Common myeloid progenitor, CD34-positive (primary cell): ENCODE measurements at regions not wholly inside any gene's neighbourhood (a gene's known extent, or its start where the extent isn't known, plus 50 kb on each side); places are given as distances from the start of the nearest gene placed in this dataset.
A peak's percentile ranks its signal among the peaks of the same experiment; 100 is the strongest.

ENCODE experiments used
- CTCF ChIA-PET: fragments of 350-600 bp; sonication (Branson Sonifier 250); formaldehyde crosslinking; loops from one replicate; lab custom pipeline; 2021; ENCODE audit warnings: antibody characterized with exemption; lab: Charles Lee
- POLR2A ChIA-PET: fragments of 350-600 bp; sonication (Branson Sonifier 250); formaldehyde crosslinking; loops from one replicate; lab custom pipeline; 2021; ENCODE audit warnings: antibody characterized with exemption; lab: Charles Lee
- DNase-seq, 3 donors: peaks; one replicate each; pipeline versions ENCODE4 v3.0.0 to v3.0.0-alpha.2; 2013
- H3K27ac ChIP-seq, 2 experiments: 1 replicate in 1 of 2; 2 replicates in 1 of 2; pipeline ENCODE4 v1.7.0; 2013; ENCODE audit warnings: inconsistent platforms in 2 of 2, low read length in 2 of 2, mild to moderate bottlenecking in 2 of 2, low read depth in 1 of 2, moderate library complexity in 1 of 2; ENCODE audit not compliant: severe bottlenecking in 2 of 2, insufficient read depth in 1 of 2, poor library complexity in 1 of 2
- H3K27me3 ChIP-seq, 5 experiments: replicated peaks in 2 of 5; 1 replicate in 3 of 5; 2 replicates in 2 of 5; pipeline versions ENCODE4 v1.6.1 to v1.7.0; 2013; ENCODE audit warnings: low read length in 4 of 5, mild to moderate bottlenecking in 2 of 5, moderate library complexity in 2 of 5, inconsistent platforms in 1 of 5; ENCODE audit not compliant: insufficient read depth in 5 of 5, control insufficient read depth in 4 of 5
- H3K36me3 ChIP-seq, 4 experiments: 1 replicate in 2 of 4; 2 replicates in 2 of 4; pipeline versions ENCODE4 v1.6.1 to v1.7.0; 2013; ENCODE audit warnings: low read length in 3 of 4, control low read depth in 1 of 4, mild to moderate bottlenecking in 1 of 4; ENCODE audit not compliant: control insufficient read depth in 4 of 4, insufficient read depth in 4 of 4
- H3K4me1 ChIP-seq, 4 experiments: 1 replicate in 3 of 4; 2 replicates in 1 of 4; pipeline versions ENCODE4 v1.6.1 to v1.7.1; 2013; ENCODE audit warnings: low read length in 3 of 4, mild to moderate bottlenecking in 3 of 4, control low read depth in 1 of 4, inconsistent platforms in 1 of 4, moderate library complexity in 1 of 4; ENCODE audit not compliant: control insufficient read depth in 4 of 4, insufficient read depth in 4 of 4; ENCODE audit errors: control extremely low read depth in 1 of 4
- H3K4me3 ChIP-seq, 7 experiments: 1 replicate in 4 of 7; 2 replicates in 3 of 7; pipeline versions ENCODE4 v1.5.1 to v1.7.0; 2013; ENCODE audit warnings: mild to moderate bottlenecking in 7 of 7, low read length in 6 of 7, moderate library complexity in 6 of 7, inconsistent platforms in 2 of 7, low read depth in 2 of 7, control low read depth in 1 of 7; ENCODE audit not compliant: insufficient read depth in 4 of 7, control insufficient read depth in 1 of 7; ENCODE audit errors: extremely low read depth in 1 of 7
- H3K9me3 ChIP-seq, 5 experiments: 1 replicate in 4 of 5; 2 replicates in 1 of 5; pipeline versions ENCODE4 v1.6.1 to v1.7.1; 2013; ENCODE audit warnings: low read length in 4 of 5, mild to moderate bottlenecking in 2 of 5, inconsistent platforms in 1 of 5, low read depth in 1 of 5, moderate library complexity in 1 of 5; ENCODE audit not compliant: control insufficient read depth in 4 of 5, insufficient read depth in 2 of 5; ENCODE audit errors: control extremely low read depth in 1 of 5
- WGBS: methylation state at CpG from one replicate; pipeline ENCODE4 v1.1.5; 2013; ENCODE audit not compliant: insufficient coverage; 5-methylcytosine and 5-hydroxymethylcytosine counted together

DNA sequence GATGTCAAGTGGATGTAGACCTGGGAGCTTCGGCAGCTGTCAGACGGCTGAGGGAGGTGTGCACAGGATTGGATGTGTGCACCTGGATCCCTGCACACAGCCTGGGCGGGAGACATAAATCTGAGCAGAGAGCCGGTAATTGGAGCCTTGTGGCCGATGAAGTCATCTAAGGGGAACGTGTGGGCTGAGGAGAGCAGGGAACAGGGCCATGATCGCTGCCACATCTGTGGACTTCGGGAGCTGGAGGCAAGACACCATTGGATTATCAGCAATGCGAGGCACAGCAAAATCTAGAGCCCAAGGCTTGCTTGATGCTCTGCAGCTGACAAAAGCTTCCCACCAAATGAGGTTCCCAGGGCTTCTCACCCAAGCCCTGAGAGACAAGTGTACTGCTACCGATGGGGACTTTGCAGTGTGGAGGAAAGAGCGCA, 147.7 kb downstream of the PTPN20 start:
- 89% methylated on average over 11 of the region's 11 CpGs for WGBS
- Histone ChIP-seq H3K27ac (no peak overlapping the region), H3K27me3 (peaks cover 0 to 7% (median 0%) of the 10 kb centered on the region in 5 experiments), H3K4me1 (peaks cover 0 to 6% (median 1%) of the 10 kb centered on the region in 4 experiments), H3K9me3 (no peaks in the 10 kb centered on the region), H3K36me3 (no peaks in the 10 kb centered on the region), H3K4me3 (no peak overlapping the region)
- CTCF ChIA-PET: interaction anchor here (0.9 to 1.2 kb wide), 3 partner anchors 14 to 253 kb away, joined by 3 to 4 read pairs (median 3); no protein-coding TSS in a partner anchor
- DNase-seq: no peak
- POLR2A ChIA-PET: no interaction called here

DNA sequence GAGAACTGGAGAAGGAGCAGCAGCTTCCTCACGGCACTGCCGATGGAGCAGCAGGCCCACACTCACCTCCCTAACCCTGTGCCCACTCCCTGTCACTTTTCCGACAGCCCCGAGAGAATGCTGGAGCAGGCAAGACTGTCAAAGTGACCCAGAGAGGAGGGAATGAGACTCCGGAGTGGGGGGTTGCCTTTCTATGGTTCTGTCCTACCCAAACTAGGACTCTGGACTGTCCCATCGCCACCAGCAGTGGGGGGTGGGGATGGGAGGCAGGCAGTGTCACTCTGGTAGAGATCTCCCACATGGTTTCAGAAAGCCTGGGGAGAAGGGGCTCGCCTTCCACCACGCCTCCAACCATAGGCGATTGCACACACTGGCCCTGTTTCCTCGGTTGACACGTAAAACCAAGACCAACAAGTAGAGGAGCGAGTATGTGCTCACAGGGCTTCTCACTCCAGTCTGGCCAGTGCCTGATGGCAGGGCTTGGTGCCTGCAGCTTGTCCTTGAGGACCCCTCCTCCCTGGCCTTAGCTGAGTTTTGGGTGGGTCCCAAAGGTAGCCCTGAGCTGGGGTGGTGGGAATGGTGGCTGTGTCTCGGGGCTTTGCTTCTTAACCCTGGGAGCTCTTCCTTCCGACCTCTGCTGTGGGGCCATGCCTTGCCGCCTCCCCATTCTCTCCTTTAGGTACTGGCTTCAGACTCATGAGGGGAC, 148.5 kb downstream of the PTPN20 start:
- Histone ChIP-seq H3K36me3 (no peaks in the 10 kb centered on the region), H3K9me3 (no peaks in the 10 kb centered on the region), H3K27ac (no peak overlapping the region), H3K4me3 (no peak overlapping the region), H3K27me3 (peaks cover 0 to 7% (median 0%) of the 10 kb centered on the region in 5 experiments), H3K4me1 (peaks cover 0 to 6% (median 1%) of the 10 kb centered on the region in 4 experiments)
- ChIA-PET CTCF (interaction anchor here (0.7 to 1.7 kb wide), 7 partner anchors 11 to 252 kb away, joined by 3 to 10 read pairs (median 4); no protein-coding TSS in a partner anchor), POLR2A (no interaction called here)
- WGBS: 95% methylated on average over 14 of the region's 15 CpGs
- no peak for DNase-seq

DNA sequence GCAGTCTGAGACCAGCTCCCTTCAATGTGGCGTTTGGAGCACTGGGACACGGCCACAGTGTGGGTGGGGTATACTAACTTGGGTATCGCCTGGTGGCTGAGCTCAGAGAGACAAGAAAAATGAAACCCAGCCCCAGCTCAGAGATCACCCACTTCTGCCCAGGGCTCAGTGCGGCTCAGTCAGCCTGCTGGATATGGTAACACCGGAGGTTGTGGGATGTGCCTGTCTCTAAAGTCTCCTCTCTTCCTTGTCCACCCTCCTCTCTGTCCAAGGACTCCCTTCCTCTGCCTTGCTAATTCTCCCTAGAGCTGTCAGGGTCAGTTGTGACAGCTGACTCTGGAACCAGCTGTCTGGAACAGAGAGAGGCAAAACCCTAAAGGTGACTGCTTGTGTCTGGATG, 149.1 kb downstream of the PTPN20 start:
- POLR2A ChIA-PET: no interaction called here
- no peak overlapping the region for H3K27ac ChIP-seq
- 95% methylated on average over 4 of the region's 5 CpGs for WGBS
- H3K36me3 ChIP-seq: no peaks in the 10 kb centered on the region
- peaks cover 0 to 6% (median 1%) of the 10 kb centered on the region in 4 experiments for H3K4me1 ChIP-seq
- peaks cover 0 to 7% (median 0%) of the 10 kb centered on the region in 5 experiments for H3K27me3 ChIP-seq
- CTCF ChIA-PET: interaction anchor here (0.7 to 1.7 kb wide), 4 partner anchors 11 to 250 kb away, joined by 4 to 10 read pairs (median 7); no protein-coding TSS in a partner anchor
- no peak for DNase-seq
- no peak overlapping the region for H3K4me3 ChIP-seq
- H3K9me3 ChIP-seq: no peaks in the 10 kb centered on the region

DNA sequence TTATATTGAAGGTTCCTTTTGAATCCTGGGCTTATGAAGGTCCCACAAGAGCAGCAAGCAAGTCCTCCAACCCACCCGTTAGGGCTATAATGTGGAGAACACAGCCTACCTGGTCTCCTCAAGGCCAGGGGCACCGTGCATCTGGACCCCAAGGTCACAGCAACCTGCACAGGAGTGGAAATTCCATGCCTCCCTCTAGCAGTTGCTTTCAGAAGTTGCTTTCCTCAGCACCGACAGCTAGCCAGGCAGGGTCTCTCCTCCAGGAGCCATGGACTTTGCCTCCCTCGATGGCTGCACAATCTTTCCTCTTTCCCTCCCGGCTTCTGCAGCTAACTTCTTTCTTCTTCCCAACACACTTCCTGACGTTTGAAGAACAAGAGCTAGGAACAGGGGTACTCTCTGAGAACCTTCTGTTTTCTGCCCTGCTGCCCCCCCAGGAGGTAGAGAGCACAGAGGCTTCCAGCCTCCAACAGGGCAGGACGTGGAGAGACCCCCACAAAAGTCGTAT, 149.8 kb downstream of the PTPN20 start:
- no peaks in the 10 kb centered on the region for H3K36me3 ChIP-seq
- H3K4me1 ChIP-seq: peaks cover 0 to 3% (median 0%) of the 10 kb centered on the region in 4 experiments
- POLR2A ChIA-PET: no interaction called here
- no peaks in the 10 kb centered on the region for H3K9me3 ChIP-seq
- WGBS: 90% methylated on average over 8 of the region's 8 CpGs
- peaks cover 0 to 7% (median 0%) of the 10 kb centered on the region in 5 experiments for H3K27me3 ChIP-seq
- H3K4me3 ChIP-seq: no peak overlapping the region
- no peak for DNase-seq
- no peak overlapping the region for H3K27ac ChIP-seq
- CTCF ChIA-PET: interaction anchor here (1.5 to 1.7 kb wide), 2 partner anchors 13 to 249 kb away, joined by 8 to 10 read pairs; no protein-coding TSS in a partner anchor

GRCh38 chr10:47061776-47062175, 150.5 kb downstream of the PTPN20 start:
- Histone ChIP-seq H3K27ac (no peak overlapping the region), H3K36me3 (no peaks in the 10 kb centered on the region), H3K9me3 (no peaks in the 10 kb centered on the region), H3K4me3 (no peak overlapping the region), H3K4me1 (peaks cover 0 to 3% (median 0%) of the 10 kb centered on the region in 4 experiments), H3K27me3 (peaks cover 0 to 7% (median 0%) of the 10 kb centered on the region in 5 experiments)
- ChIA-PET CTCF (interaction anchor here (1.7 to 1.9 kb wide), 2 partner anchors 14 kb away, joined by 6 to 10 read pairs; no protein-coding TSS in a partner anchor), POLR2A (no interaction called here)
- WGBS: no CpG with 5 or more reads among the region's 3 CpGs
- DNase-seq: no peak

- H3K36me3 ChIP-seq: no peaks in the 10 kb centered on the region
- 81% methylated on average over 7 of the region's 12 CpGs for WGBS
- H3K27me3 ChIP-seq: peaks cover 0 to 7% (median 0%) of the 10 kb centered on the region in 5 experiments
- ChIA-PET POLR2A (no interaction called here), CTCF (interaction anchor here (0.9 to 2.0 kb wide), 5 partner anchors 10 to 249 kb away, joined by 3 to 6 read pairs (median 4); no protein-coding TSS in a partner anchor)
- peaks cover 0 to 3% (median 0%) of the 10 kb centered on the region in 4 experiments for H3K4me1 ChIP-seq
- H3K27ac ChIP-seq: no peak overlapping the region
- H3K9me3 ChIP-seq: no peaks in the 10 kb centered on the region
- peak; percentile 15 to 40 (median 24) for DNase-seq
- no peak overlapping the region for H3K4me3 ChIP-seq
Observed at GRCh38 chr10:47062441-47063200, 151.4 kb downstream of the PTPN20 start.
